Transverse colon (tissue), 4 donors: ENCODE measurements at regions not wholly inside any gene's neighbourhood (a gene's known extent, or its start where the extent isn't known, plus 50 kb on each side); places are given as distances from the start of the nearest gene placed in this dataset.

ENCODE experiments used
- EP300 ChIP-seq: sonication (generic); formaldehyde crosslinking; IDR thresholded peaks from one replicate; pipeline ENCODE4 v1.6.1; 2017; ENCODE audit warnings: antibody characterized with exemption, low read depth
- POLR2A ChIP-seq: fragments of 450-650 bp; IDR thresholded peaks from one replicate; pipeline ENCODE4 v1.6.1; 2016; ENCODE audit warnings: antibody characterized with exemption, mild to moderate bottlenecking, moderate library complexity
- POLR2AphosphoS5 ChIP-seq, 3 donors: sonication (generic); formaldehyde crosslinking; IDR thresholded peaks; one replicate each; pipeline ENCODE4 v1.6.1; 2016; ENCODE audit warnings: antibody characterized with exemption in 3 of 3
- TF ChIP-seq, protein P1 (sequence below), 5 experiments: fragments of 200-600 bp in 3 of 5; fragments of 450-650 bp in 2 of 5; sonication (generic) in 3 of 5; IDR thresholded peaks; 1 replicate in 2 of 5; 2 replicates in 3 of 5; pipeline ENCODE4 v1.5.1; 2016 to 2017; ENCODE audit warnings: antibody characterized with exemption in 5 of 5, inconsistent platforms in 3 of 5, mild to moderate bottlenecking in 2 of 5, moderate library complexity in 1 of 5

DNA sequence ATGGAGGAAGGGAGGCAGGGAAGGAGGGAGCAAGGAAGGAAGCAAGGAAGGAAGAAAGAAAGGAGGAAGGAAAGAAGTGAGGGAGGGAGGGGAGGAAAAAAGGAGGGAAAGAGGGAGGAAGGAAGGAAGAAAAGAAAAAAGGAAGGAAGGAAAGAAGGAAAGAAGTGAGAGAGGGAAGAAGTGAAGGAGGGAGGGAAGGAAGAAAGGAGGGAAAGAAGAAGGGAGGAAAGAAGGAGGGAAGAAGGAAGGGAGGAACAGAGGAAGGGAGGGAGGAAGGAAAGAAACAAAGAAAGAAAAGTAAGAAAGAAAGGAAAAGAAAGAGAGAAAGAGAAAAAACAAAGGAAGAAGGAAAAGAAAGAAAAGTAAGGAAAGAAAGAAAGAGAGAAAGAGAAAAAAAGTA is 183.0 kb upstream of the SLC24A5 start:
- TF ChIP-seq, protein P1, sequence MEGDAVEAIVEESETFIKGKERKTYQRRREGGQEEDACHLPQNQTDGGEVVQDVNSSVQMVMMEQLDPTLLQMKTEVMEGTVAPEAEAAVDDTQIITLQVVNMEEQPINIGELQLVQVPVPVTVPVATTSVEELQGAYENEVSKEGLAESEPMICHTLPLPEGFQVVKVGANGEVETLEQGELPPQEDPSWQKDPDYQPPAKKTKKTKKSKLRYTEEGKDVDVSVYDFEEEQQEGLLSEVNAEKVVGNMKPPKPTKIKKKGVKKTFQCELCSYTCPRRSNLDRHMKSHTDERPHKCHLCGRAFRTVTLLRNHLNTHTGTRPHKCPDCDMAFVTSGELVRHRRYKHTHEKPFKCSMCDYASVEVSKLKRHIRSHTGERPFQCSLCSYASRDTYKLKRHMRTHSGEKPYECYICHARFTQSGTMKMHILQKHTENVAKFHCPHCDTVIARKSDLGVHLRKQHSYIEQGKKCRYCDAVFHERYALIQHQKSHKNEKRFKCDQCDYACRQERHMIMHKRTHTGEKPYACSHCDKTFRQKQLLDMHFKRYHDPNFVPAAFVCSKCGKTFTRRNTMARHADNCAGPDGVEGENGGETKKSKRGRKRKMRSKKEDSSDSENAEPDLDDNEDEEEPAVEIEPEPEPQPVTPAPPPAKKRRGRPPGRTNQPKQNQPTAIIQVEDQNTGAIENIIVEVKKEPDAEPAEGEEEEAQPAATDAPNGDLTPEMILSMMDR (IDR thresholded peaks at IDR 0.05), result no peak
- TF ChIP-seq EP300 (no peak), POLR2A (no peak), POLR2AphosphoS5 (IDR thresholded peaks at IDR 0.05) (no peak)
